Transverse colon (tissue), 4 donors: ENCODE measurements at regions not wholly inside any gene's neighbourhood (a gene's known extent, or its start where the extent isn't known, plus 50 kb on each side); places are given as distances from the start of the nearest gene placed in this dataset.

Experiments used
- POLR2A ChIP-seq: fragments of 450-650 bp; IDR thresholded peaks from one replicate; pipeline ENCODE4 v1.6.1; 2016; ENCODE audit warnings: antibody characterized with exemption, mild to moderate bottlenecking, moderate library complexity
- POLR2AphosphoS5 ChIP-seq, 3 donors: sonication (generic); formaldehyde crosslinking; IDR thresholded peaks; one replicate each; pipeline ENCODE4 v1.6.1; 2016; ENCODE audit warnings: antibody characterized with exemption in 3 of 3
- TF ChIP-seq, protein P1 (sequence below), 5 experiments: fragments of 200-600 bp in 3 of 5; fragments of 450-650 bp in 2 of 5; sonication (generic) in 3 of 5; IDR thresholded peaks; 1 replicate in 2 of 5; 2 replicates in 3 of 5; pipeline ENCODE4 v1.5.1; 2016 to 2017; ENCODE audit warnings: antibody characterized with exemption in 5 of 5, inconsistent platforms in 3 of 5, mild to moderate bottlenecking in 2 of 5, moderate library complexity in 1 of 5

- TF ChIP-seq, protein P1, sequence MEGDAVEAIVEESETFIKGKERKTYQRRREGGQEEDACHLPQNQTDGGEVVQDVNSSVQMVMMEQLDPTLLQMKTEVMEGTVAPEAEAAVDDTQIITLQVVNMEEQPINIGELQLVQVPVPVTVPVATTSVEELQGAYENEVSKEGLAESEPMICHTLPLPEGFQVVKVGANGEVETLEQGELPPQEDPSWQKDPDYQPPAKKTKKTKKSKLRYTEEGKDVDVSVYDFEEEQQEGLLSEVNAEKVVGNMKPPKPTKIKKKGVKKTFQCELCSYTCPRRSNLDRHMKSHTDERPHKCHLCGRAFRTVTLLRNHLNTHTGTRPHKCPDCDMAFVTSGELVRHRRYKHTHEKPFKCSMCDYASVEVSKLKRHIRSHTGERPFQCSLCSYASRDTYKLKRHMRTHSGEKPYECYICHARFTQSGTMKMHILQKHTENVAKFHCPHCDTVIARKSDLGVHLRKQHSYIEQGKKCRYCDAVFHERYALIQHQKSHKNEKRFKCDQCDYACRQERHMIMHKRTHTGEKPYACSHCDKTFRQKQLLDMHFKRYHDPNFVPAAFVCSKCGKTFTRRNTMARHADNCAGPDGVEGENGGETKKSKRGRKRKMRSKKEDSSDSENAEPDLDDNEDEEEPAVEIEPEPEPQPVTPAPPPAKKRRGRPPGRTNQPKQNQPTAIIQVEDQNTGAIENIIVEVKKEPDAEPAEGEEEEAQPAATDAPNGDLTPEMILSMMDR (IDR thresholded peaks at IDR 0.05): no peak
- TF ChIP-seq POLR2AphosphoS5 (IDR thresholded peaks at IDR 0.05) (no peak), POLR2A (no peak)
Measured at GRCh38 chr16:82331974-82332750, 162.1 kb upstream of the MPHOSPH6 start.
